ENCODE measurements at regions not wholly inside any gene's neighbourhood (a gene's known extent, or its start where the extent isn't known, plus 50 kb on each side); places are given as distances from the start of the nearest gene placed in this dataset.

- intact Hi-C loops (cut with micrococcal nuclease; ENCODE audit: unreplicated experiment), result no loop called here
- no peaks in the 10 kb centered on the region for H3K36me3 ChIP-seq (ENCODE audit: insufficient read depth, low read length, poor library complexity, severe bottlenecking)
- H3K27ac ChIP-seq (ENCODE audit: low read depth, low read length, poor library complexity, severe bottlenecking), result no peak overlapping the region
- BruUV-seq (replicated peaks), result no TSS peak
- H3K4me3 ChIP-seq (ENCODE audit: low read depth, low read length, poor library complexity, severe bottlenecking), result no peak overlapping the region
- H3K9me3 ChIP-seq (ENCODE audit: low read depth, low read length, poor library complexity, severe bottlenecking), result no peaks in the 10 kb centered on the region
- H3K27me3 ChIP-seq (replicated peaks; ENCODE audit: insufficient read depth, low read depth, low read length, poor library complexity), result no peaks in the 10 kb centered on the region
- TF ChIP-seq EZH2 (IDR thresholded peaks at IDR 0.05; ENCODE audit: borderline replicate concordance, low read depth, low read length, poor library complexity, severe bottlenecking), result no peak
- TF ChIP-seq CTCF (conservative IDR thresholded peaks at IDR 0.05; ENCODE audit: low read depth, low read length), result no peak
- no peak for DNase-seq (ENCODE audit: low spot score)
- POLR2A ChIA-PET (ENCODE audit: low non-redundant PET), result no interaction called here
- CTCF ChIA-PET, result no interaction called here
- H3K4me1 ChIP-seq (ENCODE audit: insufficient read depth, low read length, poor library complexity, severe bottlenecking), result peaks cover 17% of the 10 kb centered on the region
Measured at GRCh38 chr7:68438016-68438415, 1160.3 kb upstream of the AUTS2 start.

GRCh38 chr7:68438811-68439210 lies 1159.5 kb upstream of the AUTS2 start:
- TF ChIP-seq CTCF (conservative IDR thresholded peaks at IDR 0.05; ENCODE audit: low read depth, low read length) (no peak), EZH2 (IDR thresholded peaks at IDR 0.05; ENCODE audit: borderline replicate concordance, low read depth, low read length, poor library complexity, severe bottlenecking) (no peak)
- Histone ChIP-seq H3K36me3 (ENCODE audit: insufficient read depth, low read length, poor library complexity, severe bottlenecking) (no peaks in the 10 kb centered on the region), H3K4me1 (ENCODE audit: insufficient read depth, low read length, poor library complexity, severe bottlenecking) (peaks cover 10% of the 10 kb centered on the region), H3K27ac (ENCODE audit: low read depth, low read length, poor library complexity, severe bottlenecking) (no peak overlapping the region), H3K4me3 (ENCODE audit: low read depth, low read length, poor library complexity, severe bottlenecking) (no peak overlapping the region), H3K9me3 (ENCODE audit: low read depth, low read length, poor library complexity, severe bottlenecking) (no peaks in the 10 kb centered on the region), H3K27me3 (replicated peaks; ENCODE audit: insufficient read depth, low read depth, low read length, poor library complexity) (no peaks in the 10 kb centered on the region)
- ChIA-PET CTCF (no interaction called here), POLR2A (ENCODE audit: low non-redundant PET) (no interaction called here)
- no peak for DNase-seq (ENCODE audit: low spot score)
- intact Hi-C loops (cut with micrococcal nuclease; ENCODE audit: unreplicated experiment), result no loop called here
- no TSS peak for BruUV-seq (replicated peaks)

- Histone ChIP-seq H3K36me3 (ENCODE audit: insufficient read depth, low read length, poor library complexity, severe bottlenecking) (no peaks in the 10 kb centered on the region), H3K4me3 (ENCODE audit: low read depth, low read length, poor library complexity, severe bottlenecking) (no peak overlapping the region), H3K9me3 (ENCODE audit: low read depth, low read length, poor library complexity, severe bottlenecking) (no peaks in the 10 kb centered on the region), H3K27ac (ENCODE audit: low read depth, low read length, poor library complexity, severe bottlenecking) (no peak overlapping the region), H3K27me3 (replicated peaks; ENCODE audit: insufficient read depth, low read depth, low read length, poor library complexity) (no peaks in the 10 kb centered on the region), H3K4me1 (ENCODE audit: insufficient read depth, low read length, poor library complexity, severe bottlenecking) (peaks cover 8% of the 10 kb centered on the region)
- ChIA-PET CTCF (no interaction called here), POLR2A (ENCODE audit: low non-redundant PET) (no interaction called here)
- intact Hi-C loops (cut with micrococcal nuclease; ENCODE audit: unreplicated experiment), result no loop called here
- no TSS peak for BruUV-seq (replicated peaks)
- DNase-seq (ENCODE audit: low spot score), result no peak
- no peak for TF ChIP-seq EZH2 (IDR thresholded peaks at IDR 0.05; ENCODE audit: borderline replicate concordance, low read depth, low read length, poor library complexity, severe bottlenecking)
- no peak for TF ChIP-seq CTCF (conservative IDR thresholded peaks at IDR 0.05; ENCODE audit: low read depth, low read length)
Measured at GRCh38 chr7:68439897-68440296, 1158.4 kb upstream of the AUTS2 start.

Measured in A673 (cell line).